ENCODE measurements at regions not wholly inside any gene's neighbourhood (a gene's known extent, or its start where the extent isn't known, plus 50 kb on each side); places are given as distances from the start of the nearest gene placed in this dataset.

- TF ChIP-seq MAX (IDR thresholded peaks at IDR 0.05) (no peak), REST (IDR thresholded peaks at IDR 0.05; ENCODE audit: low read depth) (no peak), YY1 (IDR thresholded peaks at IDR 0.05; ENCODE audit: low read depth) (no peak), USF1 (IDR thresholded peaks at IDR 0.05) (no peak), CEBPB (IDR thresholded peaks at IDR 0.05) (no peak), CREB1 (IDR thresholded peaks at IDR 0.05; ENCODE audit: low read depth) (no peak), ZBTB7A (IDR thresholded peaks at IDR 0.05; ENCODE audit: low read depth) (no peak)
These were observed 216.2 kb upstream of the S1PR3 start for GRCh38 chr9:88775037-88775471.

- TF ChIP-seq NFIC (IDR thresholded peaks at IDR 0.05) (no peak), CEBPB (IDR thresholded peaks at IDR 0.05) (no peak), TEAD4 (IDR thresholded peaks at IDR 0.05) (no peak), USF1 (IDR thresholded peaks at IDR 0.05) (no peak), ZBTB7A (IDR thresholded peaks at IDR 0.05; ENCODE audit: low read depth) (no peak), EGR1 (IDR thresholded peaks at IDR 0.05) (no peak)
These were observed 215.7 kb upstream of the S1PR3 start for GRCh38 chr9:88775559-88775958.

- TF ChIP-seq CREB1 (IDR thresholded peaks at IDR 0.05; ENCODE audit: low read depth) (no peak), ZBTB7A (IDR thresholded peaks at IDR 0.05; ENCODE audit: low read depth) (no peak), EGR1 (IDR thresholded peaks at IDR 0.05) (no peak), REST (IDR thresholded peaks at IDR 0.05; ENCODE audit: low read depth) (no peak), FOXM1 (IDR thresholded peaks at IDR 0.05; ENCODE audit: borderline replicate concordance, low read depth) (no peak), TEAD4 (IDR thresholded peaks at IDR 0.05) (no peak), USF1 (IDR thresholded peaks at IDR 0.05) (no peak), YY1 (IDR thresholded peaks at IDR 0.05; ENCODE audit: low read depth) (no peak), NFIC (IDR thresholded peaks at IDR 0.05) (no peak), TCF12 (IDR thresholded peaks at IDR 0.05; ENCODE audit: low read depth) (no peak), TAF1 (IDR thresholded peaks at IDR 0.05; ENCODE audit: low read depth) (no peak)
These were observed 215.3 kb upstream of the S1PR3 start for GRCh38 chr9:88775966-88776365.

- no peak for TF ChIP-seq TAF1 (IDR thresholded peaks at IDR 0.05; ENCODE audit: low read depth)
- TF ChIP-seq REST (IDR thresholded peaks at IDR 0.05; ENCODE audit: low read depth): no peak
- no peak for TF ChIP-seq EP300 (IDR thresholded peaks at IDR 0.05; ENCODE audit: borderline replicate concordance)
- no peak for TF ChIP-seq EGR1 (IDR thresholded peaks at IDR 0.05)
- TF ChIP-seq NFIC (IDR thresholded peaks at IDR 0.05): no peak
- TF ChIP-seq YY1 (IDR thresholded peaks at IDR 0.05; ENCODE audit: low read depth): no peak
- TF ChIP-seq CREB1 (IDR thresholded peaks at IDR 0.05; ENCODE audit: low read depth): no peak
- no peak for TF ChIP-seq ZBTB7A (IDR thresholded peaks at IDR 0.05; ENCODE audit: low read depth)
- no peak for TF ChIP-seq TEAD4 (IDR thresholded peaks at IDR 0.05)
- no peak for TF ChIP-seq FOXM1 (IDR thresholded peaks at IDR 0.05; ENCODE audit: borderline replicate concordance, low read depth)
- no peak for TF ChIP-seq RAD21 (IDR thresholded peaks at IDR 0.05; ENCODE audit: low read depth)
- no peak for TF ChIP-seq CEBPB (IDR thresholded peaks at IDR 0.05)
- TF ChIP-seq TCF12 (IDR thresholded peaks at IDR 0.05; ENCODE audit: low read depth): no peak
- no peak for TF ChIP-seq USF1 (IDR thresholded peaks at IDR 0.05)
- TF ChIP-seq MAX (IDR thresholded peaks at IDR 0.05): no peak
These were observed 214.4 kb upstream of the S1PR3 start for GRCh38 chr9:88776717-88777497.
